ENCODE measurements at regions not wholly inside any gene's neighbourhood (a gene's known extent, or its start where the extent isn't known, plus 50 kb on each side); places are given as distances from the start of the nearest gene placed in this dataset.

DNA sequence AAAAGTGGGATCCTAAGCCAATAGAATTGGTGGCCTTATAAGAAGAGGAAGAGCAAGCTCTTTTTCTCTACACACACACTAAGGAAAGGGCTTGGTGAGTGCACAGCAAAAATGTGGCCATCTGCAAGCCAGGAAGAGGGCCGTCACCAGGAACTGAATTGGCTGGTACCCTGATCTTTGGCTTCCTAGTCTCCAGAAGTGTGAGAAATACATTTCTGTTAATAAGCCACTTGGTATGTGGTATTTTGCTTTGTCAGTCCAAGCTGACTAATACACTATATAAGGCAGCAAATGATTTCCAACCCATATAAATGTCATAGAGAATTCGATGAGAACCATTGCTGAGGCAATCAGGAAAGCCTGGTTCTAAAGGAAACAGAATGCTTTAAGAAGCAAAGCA, 816.3 kb upstream of the SEMA6D start:
- Histone ChIP-seq H2AFZ (ENCODE audit: low read length) (no peak overlapping the region), H4K20me1 (ENCODE audit: insufficient read depth, low read length) (no peaks in the 10 kb centered on the region), H3K9me3 (ENCODE audit: low read length) (peaks cover 94% of the 10 kb centered on the region), H3K27ac (ENCODE audit: extremely low read length, insufficient read depth, low read length) (no peak overlapping the region), H3K36me3 (replicated peaks in 1 of 2; ENCODE audit: control insufficient read depth in 1 of 2, insufficient read depth in 2 of 2, low read length in 2 of 2) (no peaks in the 10 kb centered on the region), H3K4me3 (replicated peaks in 1 of 3; ENCODE audit: insufficient read depth in 1 of 3, low read depth in 2 of 3, low read length in 3 of 3) (no peak overlapping the region), H3K9ac (ENCODE audit: insufficient read depth, low read depth, low read length) (no peak overlapping the region), H3K4me2 (ENCODE audit: low read depth, low read length) (no peak overlapping the region), H3K79me2 (ENCODE audit: insufficient read depth, low read length) (no peaks in the 10 kb centered on the region), H3K27me3 (ENCODE audit: control insufficient read depth in 1 of 2, insufficient read depth in 2 of 2, low read length in 2 of 2) (no peaks in the 10 kb centered on the region; a peak in 1 of 5 replicates), H3K4me1 (ENCODE audit: insufficient read depth, low read length) (no peaks in the 10 kb centered on the region)
- ChIA-PET POLR2A (no interaction called here), CTCF (ENCODE audit: low intra/inter-chr PET ratio, low total read pairs) (no interaction called here)
- intact Hi-C loops (cut with micrococcal nuclease; ENCODE audit: unreplicated experiment) = no loop called here
- DNase-seq (ENCODE audit: low spot score) (no peak), ATAC-seq (no peak), FAIRE-seq (no peak)
- TF ChIP-seq ARNTL (CRISPR knock-in tag; IDR thresholded peaks at IDR 0.05) (no peak), ZFP1 (CRISPR knock-in tag; IDR thresholded peaks at IDR 0.05) (no peak), ZNF83 (CRISPR knock-in tag; IDR thresholded peaks at IDR 0.05; ENCODE audit: borderline replicate concordance) (no peak), ARHGAP35 (CRISPR knock-in tag; IDR thresholded peaks at IDR 0.05; ENCODE audit: borderline replicate concordance) (no peak), ZNF263 (CRISPR knock-in tag; IDR thresholded peaks at IDR 0.05) (no peak), ZNF703 (CRISPR knock-in tag; IDR thresholded peaks at IDR 0.05; ENCODE audit: borderline replicate concordance) (no peak), MBD4 (IDR thresholded peaks at IDR 0.05; ENCODE audit: borderline replicate concordance, low read length) (no peak), MBNL3 (CRISPR knock-in tag; conservative IDR thresholded peaks at IDR 0.05) (no peak), SAFB2 (CRISPR knock-in tag; IDR thresholded peaks at IDR 0.05; ENCODE audit: borderline replicate concordance, low read depth) (no peak), ETV6 (CRISPR knock-in tag; conservative IDR thresholded peaks at IDR 0.05) (no peak), NRL (CRISPR knock-in tag; IDR thresholded peaks at IDR 0.05; ENCODE audit: borderline replicate concordance) (no peak)
- TF ChIP-seq, protein P1, sequence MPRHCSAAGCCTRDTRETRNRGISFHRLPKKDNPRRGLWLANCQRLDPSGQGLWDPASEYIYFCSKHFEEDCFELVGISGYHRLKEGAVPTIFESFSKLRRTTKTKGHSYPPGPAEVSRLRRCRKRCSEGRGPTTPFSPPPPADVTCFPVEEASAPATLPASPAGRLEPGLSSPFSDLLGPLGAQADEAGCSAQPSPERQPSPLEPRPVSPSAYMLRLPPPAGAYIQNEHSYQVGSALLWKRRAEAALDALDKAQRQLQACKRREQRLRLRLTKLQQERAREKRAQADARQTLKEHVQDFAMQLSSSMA (CRISPR knock-in tag; IDR thresholded peaks at IDR 0.05) = no peak
- TF ChIP-seq, protein P2, sequence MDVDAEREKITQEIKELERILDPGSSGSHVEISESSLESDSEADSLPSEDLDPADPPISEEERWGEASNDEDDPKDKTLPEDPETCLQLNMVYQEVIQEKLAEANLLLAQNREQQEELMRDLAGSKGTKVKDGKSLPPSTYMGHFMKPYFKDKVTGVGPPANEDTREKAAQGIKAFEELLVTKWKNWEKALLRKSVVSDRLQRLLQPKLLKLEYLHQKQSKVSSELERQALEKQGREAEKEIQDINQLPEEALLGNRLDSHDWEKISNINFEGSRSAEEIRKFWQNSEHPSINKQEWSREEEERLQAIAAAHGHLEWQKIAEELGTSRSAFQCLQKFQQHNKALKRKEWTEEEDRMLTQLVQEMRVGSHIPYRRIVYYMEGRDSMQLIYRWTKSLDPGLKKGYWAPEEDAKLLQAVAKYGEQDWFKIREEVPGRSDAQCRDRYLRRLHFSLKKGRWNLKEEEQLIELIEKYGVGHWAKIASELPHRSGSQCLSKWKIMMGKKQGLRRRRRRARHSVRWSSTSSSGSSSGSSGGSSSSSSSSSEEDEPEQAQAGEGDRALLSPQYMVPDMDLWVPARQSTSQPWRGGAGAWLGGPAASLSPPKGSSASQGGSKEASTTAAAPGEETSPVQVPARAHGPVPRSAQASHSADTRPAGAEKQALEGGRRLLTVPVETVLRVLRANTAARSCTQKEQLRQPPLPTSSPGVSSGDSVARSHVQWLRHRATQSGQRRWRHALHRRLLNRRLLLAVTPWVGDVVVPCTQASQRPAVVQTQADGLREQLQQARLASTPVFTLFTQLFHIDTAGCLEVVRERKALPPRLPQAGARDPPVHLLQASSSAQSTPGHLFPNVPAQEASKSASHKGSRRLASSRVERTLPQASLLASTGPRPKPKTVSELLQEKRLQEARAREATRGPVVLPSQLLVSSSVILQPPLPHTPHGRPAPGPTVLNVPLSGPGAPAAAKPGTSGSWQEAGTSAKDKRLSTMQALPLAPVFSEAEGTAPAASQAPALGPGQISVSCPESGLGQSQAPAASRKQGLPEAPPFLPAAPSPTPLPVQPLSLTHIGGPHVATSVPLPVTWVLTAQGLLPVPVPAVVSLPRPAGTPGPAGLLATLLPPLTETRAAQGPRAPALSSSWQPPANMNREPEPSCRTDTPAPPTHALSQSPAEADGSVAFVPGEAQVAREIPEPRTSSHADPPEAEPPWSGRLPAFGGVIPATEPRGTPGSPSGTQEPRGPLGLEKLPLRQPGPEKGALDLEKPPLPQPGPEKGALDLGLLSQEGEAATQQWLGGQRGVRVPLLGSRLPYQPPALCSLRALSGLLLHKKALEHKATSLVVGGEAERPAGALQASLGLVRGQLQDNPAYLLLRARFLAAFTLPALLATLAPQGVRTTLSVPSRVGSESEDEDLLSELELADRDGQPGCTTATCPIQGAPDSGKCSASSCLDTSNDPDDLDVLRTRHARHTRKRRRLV (CRISPR knock-in tag; IDR thresholded peaks at IDR 0.05) = no peak
- TF ChIP-seq, protein P3, sequence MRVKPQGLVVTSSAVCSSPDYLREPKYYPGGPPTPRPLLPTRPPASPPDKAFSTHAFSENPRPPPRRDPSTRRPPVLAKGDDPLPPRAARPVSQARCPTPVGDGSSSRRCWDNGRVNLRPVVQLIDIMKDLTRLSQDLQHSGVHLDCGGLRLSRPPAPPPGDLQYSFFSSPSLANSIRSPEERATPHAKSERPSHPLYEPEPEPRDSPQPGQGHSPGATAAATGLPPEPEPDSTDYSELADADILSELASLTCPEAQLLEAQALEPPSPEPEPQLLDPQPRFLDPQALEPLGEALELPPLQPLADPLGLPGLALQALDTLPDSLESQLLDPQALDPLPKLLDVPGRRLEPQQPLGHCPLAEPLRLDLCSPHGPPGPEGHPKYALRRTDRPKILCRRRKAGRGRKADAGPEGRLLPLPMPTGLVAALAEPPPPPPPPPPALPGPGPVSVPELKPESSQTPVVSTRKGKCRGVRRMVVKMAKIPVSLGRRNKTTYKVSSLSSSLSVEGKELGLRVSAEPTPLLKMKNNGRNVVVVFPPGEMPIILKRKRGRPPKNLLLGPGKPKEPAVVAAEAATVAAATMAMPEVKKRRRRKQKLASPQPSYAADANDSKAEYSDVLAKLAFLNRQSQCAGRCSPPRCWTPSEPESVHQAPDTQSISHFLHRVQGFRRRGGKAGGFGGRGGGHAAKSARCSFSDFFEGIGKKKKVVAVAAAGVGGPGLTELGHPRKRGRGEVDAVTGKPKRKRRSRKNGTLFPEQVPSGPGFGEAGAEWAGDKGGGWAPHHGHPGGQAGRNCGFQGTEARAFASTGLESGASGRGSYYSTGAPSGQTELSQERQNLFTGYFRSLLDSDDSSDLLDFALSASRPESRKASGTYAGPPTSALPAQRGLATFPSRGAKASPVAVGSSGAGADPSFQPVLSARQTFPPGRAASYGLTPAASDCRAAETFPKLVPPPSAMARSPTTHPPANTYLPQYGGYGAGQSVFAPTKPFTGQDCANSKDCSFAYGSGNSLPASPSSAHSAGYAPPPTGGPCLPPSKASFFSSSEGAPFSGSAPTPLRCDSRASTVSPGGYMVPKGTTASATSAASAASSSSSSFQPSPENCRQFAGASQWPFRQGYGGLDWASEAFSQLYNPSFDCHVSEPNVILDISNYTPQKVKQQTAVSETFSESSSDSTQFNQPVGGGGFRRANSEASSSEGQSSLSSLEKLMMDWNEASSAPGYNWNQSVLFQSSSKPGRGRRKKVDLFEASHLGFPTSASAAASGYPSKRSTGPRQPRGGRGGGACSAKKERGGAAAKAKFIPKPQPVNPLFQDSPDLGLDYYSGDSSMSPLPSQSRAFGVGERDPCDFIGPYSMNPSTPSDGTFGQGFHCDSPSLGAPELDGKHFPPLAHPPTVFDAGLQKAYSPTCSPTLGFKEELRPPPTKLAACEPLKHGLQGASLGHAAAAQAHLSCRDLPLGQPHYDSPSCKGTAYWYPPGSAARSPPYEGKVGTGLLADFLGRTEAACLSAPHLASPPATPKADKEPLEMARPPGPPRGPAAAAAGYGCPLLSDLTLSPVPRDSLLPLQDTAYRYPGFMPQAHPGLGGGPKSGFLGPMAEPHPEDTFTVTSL (CRISPR knock-in tag; IDR thresholded peaks at IDR 0.05; ENCODE audit: borderline replicate concordance) = no peak
- in situ Hi-C loops (cut with HindIII; ENCODE audit: extremely low pct_ligation_motif_present, low pct_unique_long_range_greater_than_20kb) = no loop called here
- WGBS (ENCODE audit: low lambda C conversion rate) = 0% methylated on average over 2 of the region's 2 CpGs
- BruUV-seq (replicated peaks) = no TSS peak
